ENCODE measurements at regions not wholly inside any gene's neighbourhood (a gene's known extent, or its start where the extent isn't known, plus 50 kb on each side); places are given as distances from the start of the nearest gene placed in this dataset.
"Not testable (repeated sequence)": the region's sequence is repeated elsewhere in the genome, so short reads cannot be mapped to it uniquely, and the experiment has no call there.

DNA sequence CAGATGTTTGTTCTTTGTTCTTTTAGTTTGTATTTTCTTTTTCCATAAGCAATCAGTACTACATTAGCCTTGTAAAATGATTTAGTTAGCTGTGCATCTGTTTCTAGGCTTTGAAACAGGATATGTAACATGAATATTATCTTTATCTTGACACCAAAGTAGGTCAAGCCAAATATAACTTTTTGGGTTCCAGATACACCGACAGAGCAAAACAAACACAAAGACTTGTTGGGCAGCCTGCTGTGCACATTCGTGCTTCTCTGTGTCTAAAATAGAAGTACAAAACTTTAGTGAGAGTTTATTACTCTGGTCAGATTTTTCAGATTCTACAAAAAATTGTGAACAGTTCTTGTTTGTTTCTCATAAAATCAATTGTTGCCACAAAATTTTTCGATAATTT is 1059.3 kb upstream of the GYPC start:
- no peak for DNase-seq (ENCODE audit: low read depth in 2 of 2)

DNA sequence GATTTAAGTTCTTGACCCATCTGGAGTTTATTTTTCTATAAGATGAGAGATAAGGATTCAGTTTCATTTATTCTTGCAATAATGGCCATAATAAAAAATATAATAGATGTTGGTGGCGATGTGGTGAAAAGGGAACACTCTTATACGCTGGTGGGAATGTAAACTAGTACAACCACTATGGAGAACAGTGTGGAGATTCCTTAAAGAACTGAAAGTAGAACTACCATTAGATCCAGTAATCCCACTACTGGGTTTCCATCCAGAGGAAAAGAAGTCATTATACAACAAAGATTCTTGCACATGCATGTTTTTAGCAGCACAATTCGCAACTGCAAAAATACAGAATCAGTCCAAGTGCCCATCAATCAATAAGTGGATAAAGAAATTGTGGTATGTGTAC is 1040.5 kb upstream of the GYPC start:
- DNase-seq (ENCODE audit: low read depth in 2 of 2), result no peak

GRCh38 chr2:125630377-125630776 is 1025.6 kb upstream of the GYPC start:
- DNase-seq (ENCODE audit: low read depth in 2 of 2), result no peak

- no peak for DNase-seq (ENCODE audit: low read depth in 2 of 2)
Measured at GRCh38 chr2:125634662-125635061, 1021.3 kb upstream of the GYPC start.

- no peak for DNase-seq (ENCODE audit: low read depth in 2 of 2)
Measured at GRCh38 chr2:125638345-125638744, 1017.6 kb upstream of the GYPC start.

GRCh38 chr2:125642032-125642431 is 1013.9 kb upstream of the GYPC start:
- DNase-seq (ENCODE audit: low read depth in 2 of 2), result no peak

- DNase-seq (ENCODE audit: low read depth in 2 of 2), result no peak
Measured at GRCh38 chr2:125643128-125643527, 1012.8 kb upstream of the GYPC start.

- DNase-seq (ENCODE audit: low read depth in 2 of 2), result no peak
Measured at GRCh38 chr2:125643585-125643984, 1012.4 kb upstream of the GYPC start.

DNA sequence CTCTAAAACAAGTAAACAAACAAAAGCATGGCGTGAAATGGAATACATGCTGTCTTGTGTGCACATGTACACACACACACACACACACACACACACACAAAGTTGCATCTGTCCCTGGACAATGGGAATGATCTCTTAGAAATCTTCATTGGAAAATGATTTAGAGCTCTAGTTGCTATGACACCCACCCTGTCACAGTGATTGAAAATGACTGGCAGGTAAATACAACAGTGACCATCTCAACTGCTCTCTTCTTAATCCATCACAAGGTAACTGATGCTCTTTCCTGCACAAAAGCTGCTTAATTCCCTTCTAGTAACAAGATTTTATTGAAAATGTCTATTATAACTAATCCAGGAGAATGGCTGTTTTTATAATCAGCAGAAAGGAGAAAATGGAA is 1011.7 kb upstream of the GYPC start:
- DNase-seq (ENCODE audit: low read depth in 2 of 2), result no peak

- DNase-seq (ENCODE audit: low read depth in 2 of 2), result no peak
Measured at GRCh38 chr2:125652280-125652679, 1003.7 kb upstream of the GYPC start.

DNA sequence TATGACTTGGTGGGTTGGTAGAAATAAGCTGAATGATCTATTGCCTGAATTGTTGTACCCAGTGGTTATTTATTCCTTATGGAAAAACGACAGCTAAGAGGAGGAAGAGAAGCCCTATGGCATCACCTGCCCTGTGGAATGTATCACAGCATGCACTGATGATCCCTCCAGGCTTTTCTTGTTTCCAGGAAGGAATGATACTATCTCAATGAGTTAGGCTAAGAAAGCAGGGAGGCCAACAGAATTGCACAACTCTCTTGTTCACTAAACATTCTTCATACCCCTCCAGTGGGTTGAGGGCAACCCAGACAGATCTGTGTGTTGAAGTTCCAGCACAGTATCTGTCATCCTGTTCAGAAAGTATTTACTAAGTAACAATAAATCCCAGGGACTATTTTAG is 1001.7 kb upstream of the GYPC start:
- DNase-seq (ENCODE audit: low read depth in 2 of 2), result no peak

- no peak for DNase-seq (ENCODE audit: low read depth in 2 of 2)
Measured at GRCh38 chr2:125656190-125656589, 999.8 kb upstream of the GYPC start.

DNA sequence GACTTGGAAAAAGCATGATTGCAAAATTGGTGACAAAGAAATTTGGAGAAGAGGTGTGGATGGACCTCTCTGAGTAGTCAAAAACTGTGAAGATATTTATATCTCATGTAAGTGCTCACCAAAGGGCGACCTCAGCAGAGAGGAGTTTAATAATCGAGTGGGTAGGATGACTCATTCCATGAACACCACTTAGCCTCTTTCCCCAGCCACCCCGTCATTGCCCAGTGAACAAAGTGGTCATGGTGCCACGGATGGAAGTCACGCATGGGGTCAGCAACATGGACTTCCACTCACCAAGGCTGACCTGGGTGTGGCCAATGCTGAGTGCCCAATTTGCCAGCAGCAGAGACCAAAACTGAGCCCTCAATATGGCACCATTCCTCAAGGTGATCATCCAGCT is 997.4 kb upstream of the GYPC start:
- DNase-seq (ENCODE audit: low read depth in 2 of 2), result no peak

- not testable (repeated sequence) for DNase-seq (ENCODE audit: low read depth in 2 of 2)
Measured at GRCh38 chr2:125660369-125660768, 995.6 kb upstream of the GYPC start.

DNA sequence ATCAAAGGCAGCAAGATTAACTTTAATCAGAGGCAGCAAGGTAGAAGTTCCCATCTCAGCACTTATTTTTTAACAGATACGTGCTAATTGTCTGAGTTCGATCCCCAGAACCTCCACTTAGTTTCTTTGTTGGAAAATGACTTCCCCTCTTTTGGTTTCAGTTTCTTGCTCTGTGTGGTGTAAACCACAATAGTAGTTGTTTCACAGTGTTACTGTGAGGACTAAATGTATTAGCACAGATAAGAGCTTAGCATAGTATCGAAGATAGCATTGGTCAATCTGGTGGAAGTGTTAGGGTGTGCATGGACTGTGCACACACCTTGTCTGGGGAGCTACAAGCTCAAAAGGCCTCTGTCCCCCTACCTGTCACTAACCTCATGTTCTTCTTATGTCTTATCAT is 988.3 kb upstream of the GYPC start:
- no peak for DNase-seq (ENCODE audit: low read depth in 2 of 2)

- no peak for DNase-seq (ENCODE audit: low read depth in 2 of 2)
Measured at GRCh38 chr2:125679903-125680302, 976.1 kb upstream of the GYPC start.

GRCh38 chr2:125680809-125681208 is 975.1 kb upstream of the GYPC start:
- no peak for DNase-seq (ENCODE audit: low read depth in 2 of 2)

DNA sequence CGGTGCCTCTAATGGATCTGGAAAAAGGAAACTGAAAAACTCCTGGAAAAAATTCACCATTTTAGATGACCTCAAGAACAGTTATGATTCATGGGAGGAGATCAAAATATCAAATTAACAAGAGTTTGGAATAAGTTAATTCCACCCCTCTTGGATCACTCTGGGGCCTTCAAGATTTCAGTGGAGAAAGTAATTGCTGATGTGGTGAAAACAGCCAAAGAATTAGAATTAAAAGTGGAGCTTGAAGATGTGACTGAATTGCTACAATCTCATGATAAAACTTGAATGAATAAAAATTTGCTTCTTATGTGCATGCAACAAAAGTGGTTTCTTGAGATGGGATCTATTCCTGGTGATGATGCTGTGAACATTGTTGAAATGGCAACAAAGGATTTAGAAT is 974.4 kb upstream of the GYPC start:
- no peak for DNase-seq (ENCODE audit: low read depth in 2 of 2)

GRCh38 chr2:125681976-125682805 is 973.8 kb upstream of the GYPC start:
- no peak for DNase-seq (ENCODE audit: low read depth in 2 of 2)

- DNase-seq (ENCODE audit: low read depth in 2 of 2), result no peak
Measured at GRCh38 chr2:125684256-125684655, 971.7 kb upstream of the GYPC start.

DNA sequence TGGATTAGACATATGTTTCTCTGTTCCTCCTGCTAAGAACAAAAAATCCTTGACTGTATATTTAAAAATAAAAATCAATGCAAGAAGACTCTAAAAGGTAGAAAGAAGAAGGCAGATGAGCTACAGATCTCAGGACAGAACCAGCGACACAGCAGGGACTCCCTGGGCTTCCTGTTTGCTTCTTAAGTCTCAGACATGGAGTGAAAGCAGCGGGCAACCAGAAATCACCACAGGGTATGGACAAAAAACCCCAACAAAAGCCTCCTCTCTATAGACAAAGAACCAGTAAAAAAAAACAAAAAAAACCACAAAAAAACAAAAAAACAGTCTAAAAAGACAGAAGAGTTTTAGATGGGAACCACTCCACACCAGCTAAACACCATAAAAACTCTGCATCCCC is 971.0 kb upstream of the GYPC start:
- DNase-seq (ENCODE audit: low read depth in 2 of 2), result no peak

GRCh38 chr2:125696560-125696959 is 959.4 kb upstream of the GYPC start:
- DNase-seq (ENCODE audit: low read depth in 2 of 2), result no peak

- DNase-seq (ENCODE audit: low read depth in 2 of 2), result no peak
Measured at GRCh38 chr2:125698280-125698679, 957.7 kb upstream of the GYPC start.

GRCh38 chr2:125701070-125701469 is 954.9 kb upstream of the GYPC start:
- DNase-seq (ENCODE audit: low read depth in 2 of 2), result no peak
